A673 (cell line): ENCODE measurements at regions not wholly inside any gene's neighbourhood (a gene's known extent, or its start where the extent isn't known, plus 50 kb on each side); places are given as distances from the start of the nearest gene placed in this dataset.

ENCODE experiments used
- BruUV-seq: library from RNA; stranded (reverse); fragments of 400-500 nt; replicated peaks from 2 replicates; lab custom pipeline; 2021; lab: Mats Ljungman, UMichigan
- CTCF ChIA-PET: fragments of 300-600 bp; sonication (Branson Sonifier 250); formaldehyde crosslinking; loops from one replicate; lab custom pipeline; 2022; ENCODE audit warnings: antibody characterized with exemption; lab: Charles Lee
- POLR2A ChIA-PET: fragments of 300-600 bp; sonication (Branson Sonifier 250); formaldehyde crosslinking; loops from one replicate; lab custom pipeline; 2022; ENCODE audit warnings: antibody characterized with exemption; ENCODE audit not compliant: low non-redundant PET; lab: Charles Lee
- DNase-seq: peaks from one replicate; pipeline ENCODE4 v3.0.0-alpha.2; 2015; ENCODE audit warnings: low spot score
- H3K27ac ChIP-seq: fragments of 200-600 bp; sonication (generic); 2 replicates; pipeline ENCODE4 v1.5.1; 2016; ENCODE audit warnings: mixed run types, low read depth, mild to moderate bottlenecking, mixed read lengths, antibody characterized with exemption, low read length; ENCODE audit not compliant: poor library complexity, severe bottlenecking
- H3K27me3 ChIP-seq: fragments of 200-600 bp; sonication (generic); replicated peaks from 2 replicates; pipeline ENCODE4 v1.6.1; 2017; ENCODE audit warnings: mixed run types, low read depth, mild to moderate bottlenecking, mixed read lengths, antibody characterized with exemption, low read length; ENCODE audit not compliant: insufficient read depth, poor library complexity
- H3K36me3 ChIP-seq: fragments of 200-600 bp; sonication (generic); 2 replicates; pipeline ENCODE4 v1.6.1; 2016; ENCODE audit warnings: mixed run types, mild to moderate bottlenecking, mixed read lengths, antibody characterized with exemption, low read length; ENCODE audit not compliant: insufficient read depth, poor library complexity, severe bottlenecking
- H3K4me1 ChIP-seq: fragments of 200-600 bp; sonication (generic); 2 replicates; pipeline ENCODE4 v1.6.1; 2017; ENCODE audit warnings: mixed run types, mild to moderate bottlenecking, mixed read lengths, antibody characterized with exemption, low read length; ENCODE audit not compliant: insufficient read depth, poor library complexity, severe bottlenecking
- H3K4me3 ChIP-seq: fragments of 200-600 bp; sonication (generic); 2 replicates; pipeline ENCODE4 v1.5.1; 2016; ENCODE audit warnings: low read depth, mixed run types, mild to moderate bottlenecking, mixed read lengths, low read length; ENCODE audit not compliant: poor library complexity, severe bottlenecking
- H3K9me3 ChIP-seq: fragments of 200-600 bp; sonication (generic); 2 replicates; pipeline ENCODE4 v1.6.1; 2016; ENCODE audit warnings: mixed run types, low read depth, mild to moderate bottlenecking, mixed read lengths, antibody characterized with exemption, low read length; ENCODE audit not compliant: poor library complexity, severe bottlenecking
- CTCF ChIP-seq: fragments of 300-800, 200-600 bp; sonication (generic); conservative IDR thresholded peaks from 2 replicates; pipeline ENCODE4 v1.5.1; 2017; ENCODE audit warnings: low read depth, mild to moderate bottlenecking, antibody characterized with exemption, low read length, moderate library complexity, mixed read lengths
- EZH2 ChIP-seq: fragments of 200-600 bp; sonication (generic); IDR thresholded peaks from 2 replicates; pipeline ENCODE4 v1.6.1; 2017; ENCODE audit warnings: borderline replicate concordance, low read depth, mild to moderate bottlenecking, mixed read lengths, antibody characterized with exemption, low read length; ENCODE audit not compliant: poor library complexity, severe bottlenecking
- intact Hi-C: fragments of 100-400 bp; cut with micrococcal nuclease; formaldehyde crosslinking; loops from one replicate; pipeline ENCODE4 v1.10.0; 2022; ENCODE audit not compliant: unreplicated experiment

GRCh38 chr1:11594222-11594621 lies 60.0 kb downstream of the FBXO2 start:
- Histone ChIP-seq H3K36me3 (no peaks in the 10 kb centered on the region), H3K9me3 (no peaks in the 10 kb centered on the region), H3K4me1 (no peaks in the 10 kb centered on the region), H3K4me3 (no peak overlapping the region), H3K27me3 (peaks cover 34% of the 10 kb centered on the region), H3K27ac (no peak overlapping the region)
- ChIA-PET CTCF (no interaction called here), POLR2A (no interaction called here)
- TF ChIP-seq EZH2 = no peak
- TF ChIP-seq CTCF = 0 out of 2 replicates have a peak, but pooled peaks have one; percentile 16
- intact Hi-C loops = no loop called here
- peak; percentile 27 for DNase-seq
- BruUV-seq = no TSS peak

- Histone ChIP-seq H3K9me3 (no peaks in the 10 kb centered on the region), H3K4me3 (no peak overlapping the region), H3K27ac (no peak overlapping the region), H3K36me3 (no peaks in the 10 kb centered on the region), H3K4me1 (no peaks in the 10 kb centered on the region), H3K27me3 (peaks cover 45% of the 10 kb centered on the region)
- POLR2A ChIA-PET = no interaction called here
- intact Hi-C loops = no loop called here
- BruUV-seq = no TSS peak
- DNase-seq = no peak
- TF ChIP-seq EZH2 = no peak
- TF ChIP-seq CTCF = no peak
- CTCF ChIA-PET = interaction anchor here (0.6 kb wide), 1 partner anchor 58 kb away, joined by 3 read pairs; no protein-coding TSS in a partner anchor
Measured at GRCh38 chr1:11592752-11593151, 61.5 kb downstream of the FBXO2 start.

GRCh38 chr1:11590395-11590794 lies 63.8 kb downstream of the FBXO2 start:
- TF ChIP-seq EZH2 (no peak), CTCF (no peak)
- no peaks in the 10 kb centered on the region for H3K36me3 ChIP-seq
- no TSS peak for BruUV-seq
- no peak overlapping the region for H3K4me3 ChIP-seq
- POLR2A ChIA-PET = no interaction called here
- no peaks in the 10 kb centered on the region for H3K4me1 ChIP-seq
- CTCF ChIA-PET = no interaction called here
- no peak overlapping the region for H3K27ac ChIP-seq
- peaks cover 67% of the 10 kb centered on the region for H3K27me3 ChIP-seq
- H3K9me3 ChIP-seq = no peaks in the 10 kb centered on the region
- intact Hi-C loops = no loop called here
- DNase-seq = no peak
